ENCODE measurements at regions not wholly inside any gene's neighbourhood (a gene's known extent, or its start where the extent isn't known, plus 50 kb on each side); places are given as distances from the start of the nearest gene placed in this dataset.

DNA sequence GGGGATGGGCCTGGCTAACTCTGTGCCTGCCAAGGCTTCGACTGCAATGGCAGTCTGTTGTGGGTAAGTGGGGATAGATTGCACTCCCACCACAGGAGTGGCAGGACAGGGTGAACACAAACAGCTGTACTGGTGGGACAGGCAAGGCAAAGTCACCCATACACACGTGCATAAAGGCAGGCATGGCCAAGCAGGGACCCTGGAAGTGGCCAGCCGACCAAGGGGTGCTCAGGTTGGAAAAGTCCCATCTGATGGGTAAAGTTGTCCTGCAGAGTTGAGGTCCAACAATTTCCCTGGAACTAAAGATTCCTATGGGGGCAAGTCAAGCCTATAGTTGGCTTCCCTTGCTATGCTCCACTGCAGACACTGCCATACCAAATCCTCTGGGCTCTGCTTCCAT is 1961.9 kb upstream of the ADGRL3 start:
- DNase-seq (ENCODE audit: low read depth): no peak

DNA sequence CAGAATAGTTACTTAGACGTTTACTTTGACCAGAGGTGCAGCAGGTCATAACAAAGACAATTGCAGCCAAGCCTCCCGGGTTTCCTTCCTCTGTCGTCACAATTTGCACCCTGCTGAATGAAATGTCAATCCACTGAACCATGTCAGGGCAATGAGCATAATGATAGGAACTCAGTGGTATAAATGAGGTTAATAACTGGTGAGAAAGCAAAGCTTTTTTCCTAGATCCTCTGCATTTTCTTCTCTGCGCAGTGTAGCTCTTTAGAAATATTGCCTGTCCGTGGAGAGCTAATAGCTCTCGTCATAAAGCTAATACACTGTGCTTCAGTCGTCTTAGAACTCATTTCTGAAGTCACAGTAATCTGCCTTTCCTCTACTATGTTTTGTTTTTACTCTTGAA is 1960.1 kb upstream of the ADGRL3 start:
- no peak for DNase-seq (ENCODE audit: low read depth)

DNA sequence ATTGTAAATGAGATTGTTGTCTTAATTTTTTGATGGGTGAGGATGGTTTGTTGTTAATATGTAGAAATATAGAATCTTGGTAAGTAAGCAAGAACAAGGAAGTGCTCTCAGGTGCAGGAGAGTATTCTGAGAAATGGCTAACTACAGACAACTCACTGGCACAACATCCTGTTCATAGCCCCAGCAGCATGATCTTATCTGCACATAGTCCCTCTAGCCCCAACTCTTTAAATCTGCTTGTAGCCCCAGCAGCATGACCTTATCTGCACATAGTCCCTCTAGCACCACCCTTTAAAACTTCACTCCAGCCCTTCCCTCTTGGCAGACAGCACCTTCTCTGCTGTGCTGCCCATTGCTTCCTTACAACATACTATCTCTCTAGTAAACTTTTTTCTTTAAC is 1957.1 kb upstream of the ADGRL3 start:
- no peak for DNase-seq (ENCODE audit: low read depth)

DNA sequence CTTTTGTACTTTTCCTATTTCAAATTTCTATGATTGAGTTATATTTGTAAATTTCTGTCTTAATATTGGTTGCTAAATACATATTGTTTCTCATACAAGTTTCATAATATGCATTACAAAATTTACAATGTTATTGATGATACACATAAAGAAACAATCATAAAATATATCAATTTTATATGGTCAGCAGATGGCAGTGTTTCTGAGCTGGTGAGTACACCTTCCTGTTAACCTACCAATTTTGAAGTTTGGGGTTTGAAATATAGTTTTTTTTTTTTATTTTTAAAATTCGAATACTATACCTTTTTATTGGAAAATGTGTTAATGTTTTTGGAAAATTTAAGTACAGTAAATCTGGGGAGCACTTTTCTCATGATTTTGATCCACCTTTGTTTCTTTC is 1953.1 kb upstream of the ADGRL3 start:
- no peak for DNase-seq (ENCODE audit: low read depth)

DNA sequence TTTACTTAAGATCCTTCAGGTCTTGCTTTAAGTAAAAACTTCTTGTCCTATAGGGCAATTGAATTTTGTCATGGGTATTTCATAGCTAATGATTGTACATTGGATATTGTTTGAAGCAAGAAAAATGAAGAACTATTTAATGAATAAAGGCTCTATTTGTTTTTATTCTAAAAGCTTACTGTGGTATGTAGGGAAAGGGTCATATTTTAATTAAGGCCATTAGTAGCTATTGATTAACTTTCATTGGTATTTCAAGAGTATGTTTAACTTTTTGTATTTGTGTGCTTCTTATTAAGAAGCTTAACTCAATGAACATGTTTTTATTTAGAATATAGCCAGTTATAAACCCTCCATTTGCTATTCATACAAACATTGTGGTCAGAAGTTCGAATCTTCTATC is 1951.8 kb upstream of the ADGRL3 start:
- DNase-seq (ENCODE audit: low read depth): no peak

DNA sequence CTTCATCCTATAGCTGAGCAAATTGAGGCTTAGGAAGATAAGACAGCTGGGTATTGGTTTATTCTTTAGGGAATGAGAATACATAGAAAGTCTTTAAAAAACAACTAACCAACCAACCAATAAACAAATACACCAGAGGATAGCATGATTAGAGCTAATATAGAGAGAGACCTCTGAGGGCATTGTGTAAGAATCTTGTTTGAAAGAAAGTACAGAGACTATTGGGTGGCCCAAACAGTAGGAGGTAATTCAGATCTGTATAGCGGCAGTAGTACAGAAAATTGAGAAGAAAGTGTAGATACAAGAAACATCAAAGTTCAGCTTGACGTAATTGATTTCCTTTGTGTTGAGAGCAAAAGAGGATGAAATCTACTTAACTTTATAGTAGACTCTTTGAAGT is 1951.0 kb upstream of the ADGRL3 start:
- DNase-seq (ENCODE audit: low read depth): no peak

DNA sequence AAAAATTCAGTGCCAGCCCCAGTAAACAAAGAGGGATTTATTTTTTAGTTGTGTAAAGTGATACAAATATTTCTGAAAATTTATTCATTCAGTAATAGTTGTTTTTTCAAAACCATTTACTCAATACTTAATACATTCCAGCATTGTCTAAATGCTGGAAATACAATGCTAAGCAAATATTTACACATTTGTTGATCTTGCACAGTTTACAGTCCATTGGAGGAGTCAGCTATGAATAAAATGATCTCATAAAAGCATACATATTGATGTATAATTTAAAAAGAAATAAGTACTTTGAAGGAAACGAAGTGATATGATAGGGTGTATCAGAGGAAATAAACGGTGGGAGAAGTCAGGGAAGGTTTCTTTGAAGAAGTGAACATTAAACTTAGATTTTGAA is 1942.1 kb upstream of the ADGRL3 start:
- no peak for DNase-seq (ENCODE audit: low read depth)

DNA sequence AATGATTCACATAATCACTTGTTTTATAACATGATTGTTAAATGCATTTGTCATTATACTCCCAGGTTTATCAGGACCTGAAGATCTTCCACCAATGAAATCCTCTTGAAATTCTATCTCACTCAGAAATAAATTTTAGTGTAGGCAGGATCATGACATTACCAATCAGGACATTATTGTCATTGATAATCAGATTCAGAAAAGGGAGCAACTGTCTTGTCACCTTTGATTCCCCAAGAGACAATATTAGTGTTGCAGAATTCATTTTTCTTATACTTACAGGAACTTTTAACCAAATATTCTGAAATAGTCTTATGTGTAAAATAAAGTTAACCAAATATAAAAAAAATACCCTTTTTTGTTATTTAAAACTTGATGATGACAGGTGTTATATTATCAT is 1892.5 kb upstream of the ADGRL3 start:
- no peak for DNase-seq (ENCODE audit: low read depth)

DNA sequence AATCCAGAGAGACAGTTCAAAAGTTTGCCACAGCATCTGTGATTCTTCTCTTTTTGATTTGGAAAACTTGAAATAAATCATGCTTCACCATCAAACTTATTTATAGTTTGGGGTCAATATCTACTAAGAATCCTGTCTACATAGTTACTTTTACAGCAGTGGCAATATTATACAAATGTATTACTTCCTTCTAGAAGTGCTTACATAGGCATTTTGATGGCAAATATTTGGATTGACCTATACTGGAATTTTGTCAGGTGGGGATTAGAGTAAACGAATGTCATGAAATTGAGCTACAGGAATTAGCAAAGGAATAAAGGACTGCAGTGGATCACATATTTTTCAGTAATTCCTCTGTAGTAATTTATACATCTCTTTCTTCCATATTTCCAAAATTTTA is 1885.5 kb upstream of the ADGRL3 start:
- DNase-seq (ENCODE audit: low read depth): no peak

DNA sequence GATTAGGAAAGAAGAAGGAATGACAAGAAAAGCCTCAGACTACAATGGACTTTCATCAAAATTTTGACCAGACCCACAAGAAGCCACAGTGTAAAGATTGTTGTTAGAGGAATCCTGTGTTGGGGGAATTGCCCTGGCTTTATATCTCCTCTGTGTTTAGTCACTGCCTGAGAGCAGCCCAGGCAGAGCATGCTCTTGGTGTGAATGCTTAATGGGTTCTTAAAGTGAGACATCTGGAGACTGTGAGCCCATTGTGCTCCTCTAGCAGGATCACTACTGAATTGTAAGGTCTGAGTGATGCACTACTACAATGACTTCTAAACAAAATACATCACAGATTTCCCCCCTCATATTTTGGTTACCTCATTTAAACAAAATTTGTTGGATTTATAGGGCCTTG is 1860.5 kb upstream of the ADGRL3 start:
- no peak for DNase-seq (ENCODE audit: low read depth)

DNA sequence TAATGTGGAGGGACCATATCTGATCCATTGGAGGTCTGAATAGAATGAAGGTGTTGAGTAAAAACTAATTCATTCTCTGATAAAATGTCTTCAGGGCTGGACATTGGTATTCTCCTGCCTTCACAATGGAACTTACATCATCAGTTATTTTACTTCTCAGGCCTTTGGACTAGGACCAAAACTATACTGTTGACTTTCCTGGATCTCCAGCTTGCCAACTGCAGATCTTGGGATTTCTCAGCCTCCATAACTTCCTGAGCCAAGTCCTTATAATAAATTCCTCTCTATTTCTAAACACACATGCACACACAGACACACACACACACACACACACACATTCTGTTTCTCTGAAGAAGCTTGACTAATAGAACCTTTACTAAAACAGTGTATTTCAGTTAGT is 1858.6 kb upstream of the ADGRL3 start:
- DNase-seq (ENCODE audit: low read depth): no peak

DNA sequence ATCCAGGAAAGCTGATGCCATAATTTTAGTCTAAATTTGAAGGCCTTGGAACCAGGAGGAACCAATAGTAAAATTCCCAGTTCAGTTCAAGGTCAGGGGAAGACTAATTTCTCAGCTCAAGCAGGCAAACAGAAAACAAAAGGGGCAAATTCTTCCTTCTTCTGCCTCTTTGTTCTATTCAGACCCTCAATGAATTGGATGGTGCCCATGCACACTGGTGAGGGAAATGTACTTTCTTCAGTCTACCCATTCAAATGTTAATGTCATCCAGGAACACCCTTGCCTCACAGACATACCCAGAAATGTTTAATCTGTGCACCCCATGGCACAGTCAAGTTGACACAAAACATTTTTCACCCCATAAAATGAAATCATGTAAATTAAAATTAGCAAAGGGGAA is 1851.2 kb upstream of the ADGRL3 start:
- DNase-seq (ENCODE audit: low read depth): no peak

DNA sequence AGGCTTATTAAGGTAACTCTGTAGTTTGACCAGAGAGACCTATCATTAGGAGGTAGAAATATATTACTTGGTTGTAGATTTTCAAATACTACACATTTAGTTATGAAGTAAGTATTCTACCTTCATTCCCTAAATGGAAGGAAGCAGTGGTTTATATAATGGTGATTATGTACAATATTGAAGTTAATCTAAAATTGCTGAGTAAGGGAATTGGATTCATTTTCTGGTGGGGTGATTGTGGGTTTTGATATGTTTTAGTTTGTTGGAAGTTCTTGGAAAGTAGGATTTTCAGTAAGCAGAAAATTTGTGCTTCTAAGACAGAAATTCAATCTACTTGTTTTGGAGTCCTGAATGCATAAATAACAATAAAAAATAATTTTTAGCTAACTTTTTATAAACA is 1830.9 kb upstream of the ADGRL3 start:
- no peak for DNase-seq (ENCODE audit: low read depth)

DNA sequence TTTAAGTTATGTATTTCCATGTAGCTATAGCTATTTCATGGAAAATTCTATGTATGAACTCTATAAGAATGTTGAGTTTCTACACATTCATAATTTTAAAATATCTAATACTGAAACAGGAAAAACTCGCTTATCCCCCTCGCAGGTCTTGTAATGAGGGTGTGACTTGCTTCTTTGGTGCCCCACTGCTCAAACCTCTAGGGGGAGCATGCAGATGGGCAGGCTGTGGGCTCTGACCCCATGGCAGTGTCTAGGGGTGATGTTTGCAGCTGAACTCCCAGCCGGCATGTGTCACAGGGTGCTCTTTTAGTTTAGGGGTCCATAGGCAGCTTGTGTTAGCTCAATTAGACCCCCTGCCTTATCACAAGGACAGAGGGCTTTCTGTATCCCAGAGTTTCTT is 1825.7 kb upstream of the ADGRL3 start:
- DNase-seq (ENCODE audit: low read depth): no peak

DNA sequence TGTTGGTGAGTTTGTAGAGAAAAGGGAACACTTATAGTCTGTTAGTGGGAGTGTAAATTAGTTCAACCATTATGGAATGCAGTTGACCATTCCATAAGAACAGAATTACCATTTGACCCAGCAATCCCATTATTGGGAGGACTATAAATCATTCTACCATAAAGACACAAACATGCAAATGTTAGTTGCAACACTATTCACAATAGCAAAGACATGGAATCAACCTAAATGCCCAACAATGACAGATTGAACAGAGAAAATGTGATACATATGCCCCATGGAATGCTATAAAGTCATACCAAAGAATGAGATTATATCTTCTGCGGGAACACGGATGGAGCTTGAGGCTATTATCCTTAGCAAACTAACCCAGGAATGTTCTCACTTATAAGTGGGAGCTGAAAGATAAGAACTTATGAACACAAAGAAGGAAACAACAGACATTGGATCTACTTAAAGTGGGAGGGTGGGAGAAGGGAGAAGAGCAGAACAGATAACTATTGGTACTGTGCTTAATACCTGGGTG is 1819.2 kb upstream of the ADGRL3 start:
- DNase-seq (ENCODE audit: low read depth): no peak

DNA sequence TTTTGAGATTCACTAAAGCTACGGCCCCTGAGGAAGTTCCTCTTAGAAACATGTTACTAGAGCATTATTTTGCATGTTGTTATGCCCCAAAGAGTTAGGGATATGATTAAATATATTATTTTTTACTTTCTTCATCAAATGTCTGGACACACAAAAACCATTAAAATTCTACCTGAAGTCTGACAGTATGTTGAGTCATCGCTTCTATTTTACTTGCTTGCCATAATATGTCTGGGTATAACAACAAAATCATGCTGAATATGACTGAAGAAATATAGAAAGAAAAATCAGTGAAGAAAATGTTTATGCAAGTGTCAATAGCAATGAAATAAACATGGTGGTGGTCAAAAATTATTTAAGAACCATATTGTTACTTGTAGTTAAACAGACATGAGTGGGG is 1818.5 kb upstream of the ADGRL3 start:
- no peak for DNase-seq (ENCODE audit: low read depth)

DNA sequence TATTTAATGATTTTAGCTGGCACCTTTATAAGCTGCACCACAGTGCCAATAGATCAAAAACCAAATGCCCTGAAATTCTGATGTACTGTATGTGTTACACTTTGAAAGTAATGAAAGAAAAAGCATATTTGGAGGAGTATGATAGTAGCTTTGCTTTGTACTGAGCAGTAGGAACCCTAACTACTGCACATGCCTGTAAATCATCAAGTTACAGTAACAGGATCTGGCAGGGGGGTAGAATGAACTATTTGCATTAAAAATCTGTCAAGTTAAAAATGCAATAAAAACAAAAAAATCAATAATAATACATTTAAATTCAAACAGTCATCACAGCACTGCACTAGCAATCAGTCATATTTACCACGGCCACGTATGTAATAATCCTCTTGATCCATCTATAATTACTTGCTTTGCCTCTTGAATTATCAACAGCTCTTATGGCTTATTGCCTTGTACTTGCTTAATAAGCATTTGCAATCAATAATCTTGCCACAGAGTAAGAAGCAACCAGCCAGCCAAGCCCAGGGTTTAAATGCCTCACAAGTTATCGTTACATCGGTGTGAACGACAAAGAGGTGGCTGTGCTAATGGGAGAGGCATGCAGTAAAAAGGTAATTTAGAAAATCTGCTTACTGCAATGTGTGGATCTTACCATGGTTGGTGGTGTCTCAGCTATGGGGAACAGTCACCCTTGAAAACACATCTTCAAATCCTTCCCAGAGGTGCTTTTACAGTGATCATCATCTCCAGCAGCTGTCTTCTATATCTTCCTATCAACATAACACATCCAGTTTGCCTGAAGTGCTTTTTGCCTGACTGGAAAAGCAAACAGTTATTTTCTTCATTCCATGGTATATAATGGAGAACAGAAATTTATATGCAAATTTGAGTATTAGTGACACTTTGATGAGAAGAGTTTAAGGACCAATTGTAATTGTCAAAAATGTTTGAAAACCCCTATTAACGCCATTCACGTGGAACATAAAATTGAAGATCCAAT is 1812.1 kb upstream of the ADGRL3 start:
- no peak for DNase-seq (ENCODE audit: low read depth)

DNA sequence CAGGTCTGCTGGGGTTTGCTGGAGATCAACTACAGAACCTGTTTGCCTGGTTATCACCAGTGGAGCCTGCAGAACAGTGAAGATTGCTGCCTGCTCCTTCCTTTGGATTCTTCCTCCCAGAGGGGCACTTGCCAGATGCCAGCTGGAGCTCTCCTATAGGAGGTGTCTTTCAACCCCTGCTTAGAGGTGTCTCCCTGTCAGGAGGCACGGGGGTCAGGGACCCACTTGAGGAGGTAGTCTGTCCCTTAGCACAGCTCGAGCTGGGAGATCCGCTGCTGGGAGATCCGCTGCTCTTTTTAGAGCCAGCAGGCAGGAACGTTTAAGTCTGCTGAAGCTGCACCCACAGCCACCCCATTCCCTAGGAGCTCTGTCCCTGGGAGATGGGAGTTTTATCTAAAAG is 1806.3 kb upstream of the ADGRL3 start:
- DNase-seq (ENCODE audit: low read depth): no peak

DNA sequence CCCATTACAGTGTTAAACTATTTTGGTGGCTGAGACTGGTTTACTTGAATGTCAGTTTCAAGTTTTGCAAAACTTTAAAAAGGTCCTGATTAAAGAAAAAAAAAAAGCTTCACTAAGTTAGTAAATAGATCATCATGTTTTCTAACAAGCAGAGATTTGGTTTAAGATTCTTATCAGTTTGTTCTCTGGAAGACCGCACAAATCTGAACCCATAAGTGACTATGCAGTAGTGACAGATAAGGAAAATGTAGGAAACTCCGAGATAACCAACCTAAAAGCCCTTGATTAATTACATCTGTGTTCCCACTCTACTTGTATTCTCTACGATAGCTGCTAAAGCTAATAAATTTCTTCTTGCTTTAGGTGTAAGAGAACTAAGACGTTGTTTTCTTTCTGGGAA is 1799.8 kb upstream of the ADGRL3 start:
- no peak for DNase-seq (ENCODE audit: low read depth)

DNA sequence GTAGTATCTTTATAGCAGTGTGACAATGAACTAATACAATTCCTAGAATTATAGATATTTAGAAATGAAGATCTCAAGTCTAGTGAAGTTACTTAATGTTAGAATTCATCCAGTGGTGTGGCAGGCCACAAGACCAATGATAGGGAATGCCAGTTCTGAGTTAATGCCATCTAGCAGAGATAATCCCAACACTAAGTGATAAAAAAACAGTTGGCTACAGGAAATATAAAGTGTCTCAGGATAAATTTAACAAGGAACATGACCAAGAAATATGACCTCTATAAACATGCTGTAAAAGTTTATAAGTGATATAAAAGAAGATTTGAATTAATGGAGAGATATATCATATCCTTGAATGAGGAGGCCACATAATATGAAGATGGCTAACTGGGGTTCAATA is 1790.5 kb upstream of the ADGRL3 start:
- DNase-seq (ENCODE audit: low read depth): no peak

DNA sequence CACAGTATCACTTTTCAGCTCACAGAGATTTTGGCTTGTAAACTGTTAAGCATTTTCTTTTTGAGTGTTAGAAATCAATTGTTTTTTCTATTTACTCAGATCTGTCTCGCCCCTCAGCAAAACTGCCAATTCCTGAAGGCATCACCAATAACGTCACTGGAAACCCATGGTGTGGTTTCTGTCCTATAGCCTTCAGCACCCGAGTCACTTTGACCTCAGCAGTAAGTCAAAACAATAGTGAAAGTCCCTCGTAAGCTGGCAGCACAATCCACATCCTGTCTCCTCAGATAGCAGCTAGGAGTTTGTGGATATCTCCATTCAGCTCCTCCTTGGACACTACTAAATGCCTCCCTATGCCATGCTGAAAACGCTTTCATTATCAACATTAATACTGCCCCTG is 1787.4 kb upstream of the ADGRL3 start:
- DNase-seq (ENCODE audit: low read depth): no peak

DNA sequence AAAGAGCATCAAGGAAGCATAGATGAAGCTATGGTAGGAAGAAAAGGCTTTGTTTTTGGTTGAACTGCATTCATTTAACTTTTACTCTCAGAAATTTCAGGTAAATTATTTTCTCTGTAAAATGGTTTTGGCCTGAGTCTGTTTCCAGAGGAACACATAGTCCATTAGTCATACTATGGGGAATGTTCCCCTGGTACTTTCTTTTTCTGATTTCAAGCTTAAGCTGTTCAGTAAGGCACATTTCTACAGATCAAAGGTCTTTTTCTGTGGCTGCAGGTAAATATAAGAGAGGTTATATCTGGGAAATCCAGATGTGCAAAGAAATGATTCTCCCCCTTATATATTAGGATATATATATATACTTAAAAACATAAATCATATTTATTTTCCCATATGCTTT is 1744.4 kb upstream of the ADGRL3 start:
- DNase-seq (ENCODE audit: low read depth): peak; percentile 3

DNA sequence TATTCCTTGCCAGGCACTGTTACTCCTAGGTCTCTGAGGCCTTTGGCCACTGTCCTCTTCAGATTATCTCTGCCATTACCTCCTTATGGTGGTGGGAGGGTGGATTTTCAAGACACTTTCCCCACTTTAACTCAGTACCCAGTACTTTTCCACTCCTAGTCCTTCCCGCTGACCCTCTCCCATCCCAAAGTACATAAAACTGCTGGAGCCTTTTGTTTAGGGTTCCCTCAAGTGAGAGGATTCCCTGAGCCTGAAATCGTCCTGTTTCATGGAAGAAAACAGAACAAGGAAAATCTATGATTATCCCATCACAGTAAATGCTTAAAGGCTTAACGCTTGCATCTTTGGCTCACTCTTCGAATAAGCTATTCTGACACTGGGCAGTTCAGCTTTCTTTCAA is 1742.5 kb upstream of the ADGRL3 start:
- no peak for DNase-seq (ENCODE audit: low read depth)

DNA sequence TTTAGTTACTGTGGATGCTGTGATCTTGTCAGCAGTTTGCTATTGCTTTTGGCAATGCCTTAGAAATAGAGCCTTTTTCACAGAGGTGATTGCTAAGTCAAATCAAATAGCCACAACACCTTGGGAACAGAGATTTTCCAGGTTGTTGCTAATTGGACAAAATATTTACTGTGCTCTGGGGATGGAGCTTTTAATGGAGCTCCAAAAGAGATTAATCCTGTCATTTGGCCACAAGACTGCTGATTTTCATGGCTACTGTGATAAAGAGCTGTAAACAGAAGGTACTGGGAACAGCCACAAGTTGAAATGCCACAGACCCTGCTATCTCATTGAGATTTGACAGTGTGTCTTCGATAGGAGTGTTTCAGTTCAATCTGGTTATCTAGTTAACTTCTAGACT is 1715.2 kb upstream of the ADGRL3 start:
- DNase-seq (ENCODE audit: low read depth): no peak
